ENCODE measurements at regions not wholly inside any gene's neighbourhood (a gene's known extent, or its start where the extent isn't known, plus 50 kb on each side); places are given as distances from the start of the nearest gene placed in this dataset.

- no peak for DNase-seq (ENCODE audit: low spot score)
Observed at GRCh38 chr2:206368484-206368883, 74.8 kb upstream of the ADAM23 start.

- no peak for DNase-seq (ENCODE audit: low spot score)
Observed at GRCh38 chr2:206368933-206369569, 74.3 kb upstream of the ADAM23 start.

- DNase-seq (ENCODE audit: low spot score), result no peak
Observed at GRCh38 chr2:206375956-206376355, 67.4 kb upstream of the ADAM23 start.

GRCh38 chr2:206378835-206379234 is 64.5 kb upstream of the ADAM23 start:
- DNase-seq (ENCODE audit: low spot score), result no peak

GRCh38 chr2:206379266-206379665 is 64.1 kb upstream of the ADAM23 start:
- no peak for DNase-seq (ENCODE audit: low spot score)

- no peak for DNase-seq (ENCODE audit: low spot score)
Observed at GRCh38 chr2:206379886-206380285, 63.4 kb upstream of the ADAM23 start.

- DNase-seq (ENCODE audit: low spot score), result no peak
Observed at GRCh38 chr2:206381881-206382280, 61.5 kb upstream of the ADAM23 start.

GRCh38 chr2:206383669-206384068 is 59.7 kb upstream of the ADAM23 start:
- DNase-seq (ENCODE audit: low spot score), result no peak

GRCh38 chr2:206387808-206388207 is 55.5 kb upstream of the ADAM23 start:
- no peak for DNase-seq (ENCODE audit: low spot score)

- DNase-seq (ENCODE audit: low spot score), result no peak
Observed at GRCh38 chr2:206388698-206389097, 54.6 kb upstream of the ADAM23 start.

- no peak for DNase-seq (ENCODE audit: low spot score)
Observed at GRCh38 chr2:206389164-206389563, 54.2 kb upstream of the ADAM23 start.

- no peak for DNase-seq (ENCODE audit: low spot score)
Observed at GRCh38 chr2:206390181-206390580, 53.2 kb upstream of the ADAM23 start.

- peak; percentile 75 for DNase-seq (ENCODE audit: low spot score)
Observed at GRCh38 chr2:206392118-206392517, 51.2 kb upstream of the ADAM23 start.

Data from AG08395 (cell line).